OCI-LY7 (cell line): ENCODE measurements at regions not wholly inside any gene's neighbourhood (a gene's known extent, or its start where the extent isn't known, plus 50 kb on each side); places are given as distances from the start of the nearest gene placed in this dataset.

Experiments used
- BruUV-seq: library from RNA; stranded (reverse); fragments of 400-500 nt; replicated peaks from 2 replicates; lab custom pipeline; 2021; lab: Mats Ljungman, UMichigan
- CTCF ChIA-PET: fragments of 300-600 bp; sonication (Branson Sonifier 250); formaldehyde crosslinking; loops from one replicate; lab custom pipeline; 2022; ENCODE audit warnings: antibody characterized with exemption; ENCODE audit not compliant: unreplicated experiment; lab: Charles Lee
- POLR2A ChIA-PET: fragments of 300-600 bp; sonication (Branson Sonifier 250); formaldehyde crosslinking; loops from one replicate; lab custom pipeline; 2022; ENCODE audit warnings: antibody characterized with exemption; lab: Charles Lee
- DNase-seq: peaks from one replicate; pipeline ENCODE4 v3.0.0-alpha.2; 2015; ENCODE audit warnings: low spot score
- H2AFZ ChIP-seq: fragments of 200-600 bp; sonication (generic), shearing (Covaris generic); 2 replicates; pipeline ENCODE4 v1.6.1; 2014; ENCODE audit warnings: mild to moderate bottlenecking, antibody characterized with exemption, low read length, moderate library complexity
- H3K27ac ChIP-seq: fragments of 200-600 bp; sonication (generic); 2 replicates; pipeline ENCODE4 v1.5.1; 2014; ENCODE audit warnings: mixed run types, low read depth, mild to moderate bottlenecking, moderate library complexity, low read length, inconsistent platforms; ENCODE audit not compliant: poor library complexity, severe bottlenecking
- H3K36me3 ChIP-seq: fragments of 200-600 bp; sonication (generic); 2 replicates; pipeline ENCODE4 v1.6.1; 2014; ENCODE audit warnings: mild to moderate bottlenecking, antibody characterized with exemption, low read length, moderate library complexity, mixed read lengths; ENCODE audit not compliant: insufficient read depth
- H3K4me1 ChIP-seq: fragments of 200-600 bp; sonication (generic); 2 replicates; pipeline ENCODE4 v1.5.1; 2014; ENCODE audit warnings: mild to moderate bottlenecking, low read length; ENCODE audit not compliant: insufficient read depth, poor library complexity, severe bottlenecking
- H3K4me2 ChIP-seq: fragments of 200-600 bp; sonication (generic); 2 replicates; pipeline ENCODE4 v1.6.1; 2014; ENCODE audit warnings: mild to moderate bottlenecking, low read length
- H3K4me3 ChIP-seq: fragments of 200-600 bp; sonication (generic); 2 replicates; pipeline ENCODE4 v1.5.1; 2014; ENCODE audit warnings: mild to moderate bottlenecking, low read depth, low read length; ENCODE audit not compliant: poor library complexity, severe bottlenecking
- H3K79me2 ChIP-seq: fragments of 200-600 bp; sonication (generic); 2 replicates; pipeline ENCODE4 v1.6.1; 2016; ENCODE audit warnings: low read depth, mild to moderate bottlenecking, low read length, moderate library complexity, mixed read lengths; ENCODE audit not compliant: insufficient read depth
- H3K9me2 ChIP-seq: fragments of 200-600 bp; sonication (generic); 2 replicates; pipeline ENCODE4 v1.6.1; 2016; ENCODE audit warnings: mild to moderate bottlenecking, low read length, mixed read lengths; ENCODE audit not compliant: insufficient read depth
- H3K9me3 ChIP-seq: fragments of 200-600 bp; sonication (generic); 2 replicates; pipeline ENCODE4 v1.6.1; 2014; ENCODE audit warnings: mild to moderate bottlenecking, mixed run types, low read length, mixed read lengths
- H4K20me1 ChIP-seq: fragments of 200-600 bp; sonication (generic); 2 replicates; pipeline ENCODE4 v1.6.1; 2014; ENCODE audit warnings: mild to moderate bottlenecking, antibody characterized with exemption, low read length, moderate library complexity, mixed read lengths; ENCODE audit not compliant: insufficient read depth
- CTCF ChIP-seq: fragments of 200-600 bp; sonication (generic); conservative IDR thresholded peaks from 2 replicates; pipeline ENCODE4 v1.5.1; 2014; ENCODE audit warnings: mild to moderate bottlenecking, antibody characterized with exemption, low read length, moderate library complexity, mixed read lengths
- EZH2phosphoT487 ChIP-seq: fragments of 200-600 bp; sonication (generic); IDR thresholded peaks from 2 replicates; pipeline ENCODE4 v1.6.1; 2018; ENCODE audit warnings: low read depth, borderline replicate concordance, mild to moderate bottlenecking, mixed run types, antibody characterized with exemption, low read length, moderate library complexity, mixed read lengths
- intact Hi-C: fragments of 100-400 bp; cut with micrococcal nuclease; formaldehyde crosslinking; loops from one replicate; pipeline ENCODE4 v1.10.0; 2022; ENCODE audit not compliant: unreplicated experiment

- H4K20me1 ChIP-seq: no peaks in the 10 kb centered on the region
- no peak for DNase-seq
- no peaks in the 10 kb centered on the region for H3K79me2 ChIP-seq
- H3K9me2 ChIP-seq: no peaks in the 10 kb centered on the region
- TF ChIP-seq CTCF: no peak
- TF ChIP-seq EZH2phosphoT487: no peak
- H3K4me2 ChIP-seq: no peak overlapping the region
- intact Hi-C loops: no loop called here
- no peaks in the 10 kb centered on the region for H3K36me3 ChIP-seq
- H3K9me3 ChIP-seq: no peaks in the 10 kb centered on the region
- H3K4me1 ChIP-seq: no peaks in the 10 kb centered on the region
- no peak overlapping the region for H3K4me3 ChIP-seq
- CTCF ChIA-PET: no interaction called here
- POLR2A ChIA-PET: no interaction called here
- no TSS peak for BruUV-seq
- no peak overlapping the region for H2AFZ ChIP-seq
- H3K27ac ChIP-seq: no peak overlapping the region
Measured at GRCh38 chrX:14243823-14244222, 214.1 kb upstream of the GEMIN8 start.

GRCh38 chrX:14235004-14235403 lies 205.3 kb upstream of the GEMIN8 start:
- Histone ChIP-seq H3K9me3 (no peaks in the 10 kb centered on the region), H3K9me2 (no peaks in the 10 kb centered on the region), H2AFZ (no peak overlapping the region), H3K4me3 (no peak overlapping the region), H3K4me2 (no peak overlapping the region), H3K27ac (no peak overlapping the region), H3K79me2 (no peaks in the 10 kb centered on the region), H4K20me1 (no peaks in the 10 kb centered on the region), H3K36me3 (no peaks in the 10 kb centered on the region), H3K4me1 (no peaks in the 10 kb centered on the region)
- no peak for DNase-seq
- no TSS peak for BruUV-seq
- POLR2A ChIA-PET: no interaction called here
- intact Hi-C loops: no loop called here
- CTCF ChIA-PET: no interaction called here
- TF ChIP-seq EZH2phosphoT487 (no peak), CTCF (no peak)

GRCh38 chrX:14232688-14233087 lies 203.0 kb upstream of the GEMIN8 start:
- BruUV-seq: no TSS peak
- Histone ChIP-seq H3K27ac (no peak overlapping the region), H3K4me1 (no peaks in the 10 kb centered on the region), H3K9me3 (no peaks in the 10 kb centered on the region), H3K9me2 (no peaks in the 10 kb centered on the region), H3K79me2 (no peaks in the 10 kb centered on the region), H4K20me1 (no peaks in the 10 kb centered on the region), H3K36me3 (no peaks in the 10 kb centered on the region), H3K4me2 (no peak overlapping the region), H3K4me3 (no peak overlapping the region), H2AFZ (no peak overlapping the region)
- ChIA-PET POLR2A (no interaction called here), CTCF (no interaction called here)
- intact Hi-C loops: no loop called here
- no peak for TF ChIP-seq EZH2phosphoT487
- no peak for TF ChIP-seq CTCF
- DNase-seq: no peak
